ENCODE measurements at regions not wholly inside any gene's neighbourhood (a gene's known extent, or its start where the extent isn't known, plus 50 kb on each side); places are given as distances from the start of the nearest gene placed in this dataset.

DNA sequence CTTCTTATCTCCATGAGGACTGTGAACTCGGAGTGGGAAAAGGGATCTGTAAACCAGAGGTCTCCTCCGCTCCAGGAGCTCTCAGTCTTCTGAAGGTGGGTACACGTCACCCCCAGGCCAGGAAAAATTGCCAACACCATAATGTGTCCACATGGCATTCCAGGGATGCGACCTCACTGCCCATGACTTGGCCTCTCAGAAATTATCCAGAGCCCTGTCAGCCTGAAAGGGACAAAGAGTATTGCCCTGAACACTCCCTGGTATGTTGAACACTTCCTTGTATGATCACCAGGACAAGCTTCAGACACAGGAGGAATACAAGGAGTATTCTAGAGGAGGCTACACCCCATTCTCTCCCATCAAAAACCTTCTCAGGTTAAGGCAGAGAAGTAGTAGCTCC is 81.0 kb upstream of the SLC7A1 start:
- CTCF ChIA-PET = no interaction called here
- POLR2A ChIA-PET = no interaction called here

DNA sequence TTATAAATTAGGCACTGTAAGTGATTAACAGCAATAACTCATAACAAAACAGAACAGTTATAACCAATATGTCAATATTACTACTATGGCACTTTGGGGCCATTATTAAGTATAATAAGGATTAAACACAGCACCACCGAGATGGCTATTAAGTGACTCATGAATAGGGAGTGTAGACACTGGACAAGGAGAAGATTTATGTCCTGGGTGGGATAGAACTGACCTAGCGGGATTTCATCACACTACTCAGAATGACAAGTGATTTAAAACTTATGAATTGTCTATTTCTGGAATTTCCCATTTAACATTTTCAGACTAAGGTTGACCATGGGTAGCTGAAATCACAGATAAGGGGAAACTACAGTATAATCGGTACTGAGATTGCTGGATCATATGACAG is 79.0 kb upstream of the SLC7A1 start:
- CTCF ChIA-PET = no interaction called here

DNA sequence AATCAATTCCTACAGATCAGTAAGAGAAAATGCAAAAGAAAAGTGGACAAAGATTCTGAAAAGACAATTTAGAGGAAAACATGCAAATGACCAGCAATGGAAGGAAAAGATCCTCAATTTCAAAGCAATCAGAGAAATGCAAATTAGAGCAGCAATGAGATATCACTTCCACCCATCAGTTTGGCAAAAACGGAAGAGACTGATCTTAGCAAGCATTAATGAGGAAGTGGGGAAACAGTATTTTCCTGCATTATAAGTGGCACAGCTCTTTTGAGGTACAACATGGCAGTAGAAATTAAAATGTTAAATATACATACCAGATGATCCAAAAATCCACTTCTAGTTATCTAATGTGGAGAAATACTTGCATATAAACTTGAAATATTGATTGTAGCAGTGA is 69.1 kb upstream of the SLC7A1 start:
- ChIA-PET CTCF (no interaction called here), POLR2A (no interaction called here)

More for the DNA sequence above, 79.0 kb upstream of the SLC7A1 start:
- POLR2A ChIA-PET = no interaction called here

DNA sequence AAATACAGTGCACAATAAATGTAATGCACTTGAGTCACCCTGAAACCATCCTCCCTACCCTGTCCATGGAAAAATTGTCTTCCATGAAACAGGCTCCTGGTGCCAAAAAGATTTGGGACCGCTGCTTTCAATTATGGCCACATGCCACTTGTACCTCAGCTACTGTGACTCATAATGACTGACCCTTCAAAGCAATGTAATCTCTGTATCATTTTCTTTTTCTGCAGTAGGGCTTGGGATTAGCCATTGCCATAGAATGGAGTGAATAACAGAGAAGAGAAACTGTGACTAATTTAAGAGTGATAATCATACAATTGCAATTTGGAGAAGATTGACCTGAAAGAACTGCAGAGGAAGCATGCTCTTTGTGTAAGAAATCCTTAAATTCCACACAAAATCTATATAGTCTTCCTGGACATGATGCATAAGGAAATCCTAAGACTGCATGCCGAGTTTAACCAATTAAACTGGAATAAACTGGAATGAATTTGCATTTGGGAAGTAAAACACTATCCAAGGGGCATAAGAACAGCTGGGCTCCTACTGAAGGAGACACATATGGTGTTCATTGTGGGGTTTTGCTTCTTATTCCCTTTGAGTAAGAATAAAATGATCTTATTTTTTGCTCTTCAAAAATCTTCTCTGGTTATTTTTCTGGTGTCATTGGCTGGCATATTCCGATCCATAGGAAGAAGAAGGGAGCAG is 59.5 kb upstream of the SLC7A1 start:
- POLR2A ChIA-PET = no interaction called here
- CTCF ChIA-PET = no interaction called here

DNA sequence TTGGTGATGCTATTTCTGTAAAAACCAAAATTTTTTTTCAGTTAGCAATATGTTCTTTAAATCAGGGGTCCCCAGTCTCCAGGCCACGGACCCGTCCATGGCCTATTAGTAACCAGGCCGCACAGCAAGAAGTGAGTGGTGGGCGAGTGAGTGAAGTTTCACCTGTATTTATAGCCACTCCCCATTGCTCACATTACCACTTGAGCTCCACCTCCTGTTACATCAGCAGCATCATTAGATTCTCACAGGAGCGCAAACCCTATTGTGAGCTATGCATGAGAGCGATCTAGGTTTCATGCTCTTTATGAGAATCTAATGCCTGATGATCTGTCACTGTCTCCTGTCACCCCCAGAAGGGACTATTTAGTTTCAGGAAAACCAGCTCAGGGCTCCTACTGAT is 58.9 kb upstream of the SLC7A1 start:
- ChIA-PET CTCF (no interaction called here), POLR2A (no interaction called here)

DNA sequence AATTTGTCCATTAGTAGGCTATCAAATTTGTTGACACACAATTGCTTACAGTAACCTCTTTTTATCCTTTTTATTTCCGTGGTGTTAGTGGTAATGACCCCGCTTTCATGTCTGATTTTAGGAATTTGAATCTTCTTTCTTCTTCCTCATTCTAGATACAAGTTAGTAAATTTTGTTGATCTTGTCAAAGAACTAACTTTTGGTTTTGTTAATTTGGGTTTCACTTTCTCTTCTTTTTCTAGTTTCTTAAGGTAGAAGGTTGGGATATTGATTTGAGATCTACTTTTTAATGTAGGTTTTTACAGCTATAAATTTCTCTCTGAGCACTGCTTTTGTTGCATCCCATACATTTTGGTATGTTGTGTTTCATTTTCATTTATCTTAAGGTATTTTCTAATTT is 53.3 kb upstream of the SLC7A1 start:
- CTCF ChIA-PET = no interaction called here

More for the DNA sequence above, 53.3 kb upstream of the SLC7A1 start:
- POLR2A ChIA-PET = no interaction called here

Measured in activated CD8-positive, alpha-beta memory T cell treated with anti-CD3 and anti-CD28 coated beads for 36 hours (primary cell).